SKM-1 treated with dmso at 0.1 percent for 144 hours (cell line): ENCODE measurements at regions not wholly inside any gene's neighbourhood (a gene's known extent, or its start where the extent isn't known, plus 50 kb on each side); places are given as distances from the start of the nearest gene placed in this dataset.
"Not testable (repeated sequence)": the region's sequence is repeated elsewhere in the genome, so short reads cannot be mapped to it uniquely, and the experiment has no call there.

Experiments used
- DNase-seq: peaks from one replicate; lab custom pipeline; 2025; ENCODE audit not compliant: unreplicated experiment; lab: John Stamatoyannopoulos, UW

DNA sequence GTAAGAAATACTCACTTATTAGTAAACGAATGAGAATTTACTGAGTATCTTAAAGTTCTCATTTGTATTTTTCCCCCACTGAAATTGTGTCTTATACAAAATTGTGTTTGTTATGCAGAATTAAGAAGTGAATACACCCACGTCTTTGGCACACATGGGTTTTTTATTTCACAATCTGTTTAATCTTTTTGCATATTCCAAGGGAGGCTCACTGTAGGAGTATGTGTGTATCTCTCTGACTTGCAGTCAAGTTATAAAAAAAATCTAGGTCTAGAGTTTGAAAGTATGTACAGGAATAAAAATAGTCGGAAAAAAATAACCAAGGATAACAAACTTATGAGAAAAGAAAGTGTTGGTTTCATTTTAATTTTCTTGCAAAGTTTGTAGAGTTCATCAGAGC is 255.2 kb downstream of the PDCD6IP start:
- no peak for DNase-seq

DNA sequence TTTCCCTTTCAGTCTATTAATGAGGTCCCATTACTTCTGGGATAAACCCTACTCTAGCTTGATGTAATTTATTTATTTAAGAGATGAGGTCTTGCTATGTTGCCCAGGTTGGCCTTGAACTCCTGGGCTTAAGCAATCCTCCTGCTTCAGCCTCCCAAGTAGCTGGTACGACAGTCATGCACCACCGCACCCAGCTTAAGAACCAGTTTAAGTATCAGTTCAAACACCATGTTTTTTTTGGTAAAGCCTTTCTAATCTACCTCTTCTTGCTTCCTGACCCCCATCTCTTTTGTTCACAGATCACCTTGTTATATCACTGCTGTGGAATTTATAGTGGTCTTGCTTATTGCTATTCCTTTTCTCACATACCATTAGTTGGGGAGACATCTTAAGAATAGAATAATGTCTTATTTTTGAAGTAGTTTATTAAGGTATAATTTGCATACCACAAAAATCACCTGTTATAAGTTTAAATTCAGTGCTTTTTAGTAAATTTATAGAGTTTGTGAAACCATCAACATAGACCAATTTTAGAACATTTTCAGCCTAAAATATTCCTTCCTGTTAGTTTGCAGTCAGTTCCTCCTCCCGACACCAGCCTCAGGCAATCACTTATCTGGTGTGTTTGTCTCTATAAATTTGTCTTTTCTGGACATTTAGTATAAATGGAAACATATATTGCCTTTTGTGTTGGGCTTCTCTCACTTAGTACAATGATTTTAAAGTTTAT is 257.9 kb downstream of the PDCD6IP start:
- no peak for DNase-seq

DNA sequence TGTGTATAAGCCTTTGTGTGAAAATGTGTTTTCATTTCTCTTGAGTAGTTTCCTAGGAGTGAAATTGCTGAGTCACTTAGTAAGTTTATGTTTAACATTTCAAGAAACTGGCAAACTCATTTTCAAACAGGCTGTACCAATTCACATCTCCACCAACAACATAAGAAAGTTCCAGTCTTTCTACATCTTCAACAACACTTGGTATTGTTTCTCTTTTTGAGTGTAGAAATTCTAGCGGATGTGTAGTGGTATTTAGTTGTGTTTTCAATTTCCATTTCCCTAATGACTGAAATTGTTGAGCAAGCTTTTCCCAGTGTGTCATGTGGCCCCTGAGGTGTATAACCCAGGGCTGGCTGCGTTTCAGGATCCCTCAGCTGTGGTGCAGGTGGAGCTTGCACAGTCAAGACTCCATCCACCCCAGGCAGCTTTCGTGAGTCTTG is 258.5 kb downstream of the PDCD6IP start:
- no peak for DNase-seq

DNA sequence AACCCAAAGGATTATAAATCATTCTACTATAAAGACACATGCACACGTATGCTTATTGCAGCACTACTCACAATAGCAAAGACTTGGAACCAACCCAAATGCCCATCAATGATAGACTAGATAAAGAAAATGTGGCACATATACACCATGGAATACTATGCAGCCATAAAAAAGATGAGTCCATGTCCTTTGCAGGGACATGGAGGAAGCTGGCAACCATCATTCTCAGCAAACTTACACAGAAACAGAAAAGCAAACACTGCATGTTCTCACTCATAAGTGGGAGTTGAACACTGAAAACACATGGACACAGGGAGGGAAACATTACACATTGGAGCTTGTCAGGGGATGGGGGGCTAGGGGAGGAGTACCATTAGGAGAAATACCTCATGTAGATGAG is 262.6 kb downstream of the PDCD6IP start:
- DNase-seq: not testable (repeated sequence)

DNA sequence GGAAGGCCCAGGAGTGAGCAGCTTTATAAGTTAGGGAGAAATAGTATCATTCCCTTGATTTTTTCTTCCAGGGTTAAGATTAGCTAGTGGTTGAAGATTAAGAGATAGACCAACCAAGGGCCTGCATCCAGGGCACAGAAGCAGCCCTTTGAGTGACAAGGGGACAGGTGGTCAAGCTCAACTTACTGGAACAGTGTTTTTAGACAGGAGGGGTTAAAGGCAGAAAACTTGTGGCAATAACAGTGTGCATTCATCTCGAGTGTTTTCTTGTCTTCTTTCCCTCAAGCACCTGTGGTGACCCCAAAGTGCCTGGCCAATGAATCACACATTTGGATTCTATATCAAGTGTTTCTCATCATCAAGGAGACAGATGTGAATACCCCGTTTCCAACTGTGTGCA is 267.5 kb downstream of the PDCD6IP start:
- no peak for DNase-seq

DNA sequence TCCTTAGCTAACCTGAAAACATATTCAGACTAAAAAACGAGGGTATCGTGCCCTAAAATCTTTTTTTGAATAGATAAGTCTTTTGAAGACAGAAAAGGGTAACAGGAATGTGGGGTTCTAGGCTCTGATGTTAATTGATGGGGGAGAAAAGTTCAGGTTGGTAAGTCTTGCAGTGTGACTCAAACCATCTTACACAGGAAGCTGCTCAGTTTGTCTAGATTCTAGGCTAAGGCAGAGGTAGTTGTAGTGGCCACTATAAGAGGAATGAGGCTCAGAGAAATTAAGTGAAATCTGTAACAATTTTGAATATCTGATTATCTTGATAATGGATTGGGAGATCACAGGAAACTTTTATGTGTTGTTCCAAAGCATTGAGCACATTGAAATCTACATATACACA is 267.9 kb downstream of the PDCD6IP start:
- DNase-seq: no peak

DNA sequence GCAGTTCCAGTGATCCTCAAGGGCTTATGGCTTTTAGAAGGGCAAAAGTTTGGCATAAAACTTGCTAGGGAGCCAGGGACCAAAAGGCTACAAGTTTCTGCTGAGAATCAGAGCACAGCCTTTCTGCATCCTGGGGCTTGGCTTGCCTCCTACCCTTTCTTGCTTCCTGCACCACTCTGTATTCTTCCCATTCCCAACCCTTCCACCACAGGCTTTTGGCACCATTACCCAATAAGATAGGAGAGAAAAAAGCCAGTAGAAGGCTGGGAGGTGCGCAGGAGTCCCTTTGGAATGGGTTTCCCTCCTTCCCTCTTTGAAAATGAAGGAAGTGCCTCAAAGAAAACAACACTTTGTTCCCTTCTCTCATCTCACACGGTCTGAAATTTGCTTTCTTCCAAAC is 268.6 kb downstream of the PDCD6IP start:
- no peak for DNase-seq

DNA sequence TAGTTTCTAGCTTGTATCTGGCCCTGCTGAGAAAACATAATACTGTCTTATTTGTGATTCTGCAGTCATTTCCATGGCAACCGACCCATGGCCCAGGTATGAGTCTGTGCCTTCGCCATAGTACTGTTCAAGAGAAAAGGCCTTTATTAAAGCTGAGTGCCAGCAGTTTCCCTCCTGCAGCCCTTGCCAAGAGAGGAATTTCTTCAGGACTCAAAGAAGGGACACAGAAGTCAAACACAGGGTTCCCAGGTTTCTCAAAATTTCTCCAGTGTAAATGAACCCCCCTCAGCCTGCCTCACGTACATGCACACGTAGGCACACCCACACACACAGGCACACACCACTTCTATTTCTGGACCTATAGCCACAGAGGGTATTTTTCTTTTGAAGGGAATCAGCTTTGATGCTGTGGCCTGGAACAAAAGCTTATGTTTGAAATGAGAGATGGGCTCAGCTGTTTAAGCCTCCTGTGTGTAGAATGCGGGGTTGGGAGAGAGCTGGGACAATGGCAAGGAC is 269.2 kb downstream of the PDCD6IP start:
- no peak for DNase-seq

DNA sequence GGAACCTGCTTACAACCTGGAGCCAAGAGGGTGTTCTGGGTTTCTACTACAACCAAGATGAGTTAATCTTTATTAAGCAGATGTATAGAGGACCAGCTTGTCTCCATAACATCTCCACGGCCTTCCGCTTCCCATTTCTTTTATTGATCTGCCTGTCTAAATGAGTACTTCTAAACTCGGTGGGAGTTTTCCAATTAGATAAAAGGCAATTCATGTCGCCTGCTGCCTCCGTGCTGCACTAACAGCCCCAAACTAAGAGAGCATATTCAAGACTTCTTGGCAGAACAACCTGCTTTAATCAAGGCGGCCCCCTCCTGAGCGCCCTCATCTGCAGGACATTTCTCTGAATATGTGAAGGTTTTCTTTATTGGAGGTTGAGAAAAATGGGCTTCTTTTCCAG is 270.1 kb downstream of the PDCD6IP start:
- no peak for DNase-seq

DNA sequence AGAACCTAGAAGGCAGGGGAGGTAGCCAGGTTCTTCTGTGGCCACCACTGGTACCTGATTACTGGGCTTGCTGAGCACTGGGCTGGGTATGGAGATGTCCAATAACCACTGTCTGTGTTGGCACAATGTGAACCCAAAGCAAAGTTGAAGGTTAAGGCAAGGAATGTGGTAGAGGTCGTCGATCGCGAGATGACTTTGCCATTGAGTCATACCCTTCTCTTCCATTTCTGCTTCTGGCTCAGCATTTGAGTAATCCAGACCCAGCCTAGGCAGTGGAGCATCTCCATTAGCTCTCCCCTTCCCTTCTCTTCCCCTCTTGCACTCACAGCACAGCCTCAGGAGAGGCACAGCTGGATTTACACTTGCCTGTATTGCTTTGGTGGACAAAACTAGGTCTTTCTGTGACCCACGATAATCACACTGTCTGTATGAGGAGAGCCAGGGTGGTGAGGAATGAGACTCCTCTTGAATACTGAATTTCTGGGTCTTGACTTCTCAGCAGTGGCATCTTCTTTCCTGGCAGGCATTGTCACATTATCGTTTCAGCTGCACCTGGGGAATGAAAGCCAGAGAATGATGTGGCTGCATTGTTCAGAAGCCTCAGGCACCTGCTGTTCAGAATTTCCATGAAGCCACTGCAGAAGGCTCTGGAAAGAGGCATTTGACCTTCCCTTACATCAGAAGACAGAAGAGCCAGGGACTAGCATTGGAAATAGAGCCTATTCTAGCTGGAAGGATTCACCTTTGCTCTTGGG is 272.6 kb downstream of the PDCD6IP start:
- no peak for DNase-seq

DNA sequence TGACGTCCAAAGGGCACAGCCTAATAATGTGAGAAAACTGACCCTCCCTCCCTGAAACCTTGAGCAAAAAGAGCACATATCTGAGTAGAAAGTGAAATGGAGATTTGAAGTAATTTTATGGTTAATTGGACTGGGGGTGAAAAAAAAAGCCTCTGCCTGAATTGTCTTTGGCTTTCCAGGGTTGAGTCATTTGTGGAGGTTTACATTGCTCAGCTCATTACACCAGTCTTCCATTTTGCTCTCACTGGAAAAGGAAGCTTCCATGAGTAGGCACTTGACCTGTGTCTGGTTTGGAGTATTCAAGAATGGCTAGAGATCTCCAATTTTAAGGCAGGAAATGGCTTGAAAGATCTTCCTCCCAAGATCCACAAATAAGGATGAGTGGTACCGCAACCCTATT is 273.9 kb downstream of the PDCD6IP start:
- no peak for DNase-seq

DNA sequence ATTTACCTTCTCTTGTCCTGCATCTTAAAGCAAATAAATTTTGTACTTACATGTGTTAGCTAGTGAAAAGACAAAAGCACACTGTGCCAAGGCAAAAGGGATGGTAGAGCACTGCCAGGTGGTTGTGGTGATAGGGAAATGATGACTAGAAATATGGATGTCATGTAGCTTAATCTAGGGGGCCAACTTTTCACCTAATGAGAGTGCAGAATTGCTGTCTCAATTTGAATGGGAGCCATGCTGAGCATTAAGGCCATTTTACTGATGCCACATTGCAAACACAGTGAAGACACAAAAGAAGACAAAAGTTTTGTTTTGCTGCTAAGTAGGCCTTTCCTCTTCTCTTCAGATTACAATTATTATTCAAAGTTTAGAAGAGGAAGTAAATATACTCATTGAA is 274.7 kb downstream of the PDCD6IP start:
- no peak for DNase-seq

DNA sequence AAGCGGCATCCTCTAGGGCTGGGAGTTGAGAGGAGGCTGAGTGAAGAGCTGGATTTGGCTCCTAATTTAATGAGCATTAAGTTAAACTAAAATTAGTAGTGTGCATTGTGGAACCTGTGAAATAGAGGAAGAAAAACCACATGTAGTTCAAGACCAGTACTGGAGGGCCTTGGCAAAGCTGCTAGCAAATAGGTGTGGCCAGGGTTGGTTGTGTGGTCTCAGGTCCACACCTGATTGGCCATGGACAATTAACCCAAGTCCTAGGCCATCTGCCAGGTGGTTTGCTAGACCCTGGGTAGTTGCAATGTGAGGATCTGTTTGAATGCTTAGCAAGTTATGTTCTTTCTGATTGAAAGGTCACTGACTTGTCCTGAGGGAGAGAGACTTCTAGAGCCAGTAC is 275.5 kb downstream of the PDCD6IP start:
- no peak for DNase-seq

DNA sequence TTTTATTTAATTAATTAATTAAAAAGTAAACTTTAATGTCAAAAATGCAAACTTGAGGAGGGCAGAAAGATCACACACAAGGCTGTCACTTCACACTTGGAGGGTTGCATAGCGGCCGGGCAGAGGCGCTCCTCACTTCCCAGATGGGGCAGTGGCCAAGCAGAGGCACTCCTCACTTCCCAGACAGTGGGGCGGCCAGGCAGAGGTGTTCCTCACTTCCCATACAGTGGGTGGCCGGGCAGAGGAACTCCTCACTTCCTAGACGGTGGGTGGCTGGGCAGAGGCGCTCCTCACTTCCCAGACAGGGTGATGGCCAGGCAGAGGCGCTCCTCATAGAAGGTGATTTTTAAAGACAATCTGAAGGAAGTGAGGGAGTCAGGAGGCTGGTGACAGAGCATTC is 277.5 kb downstream of the PDCD6IP start:
- no peak for DNase-seq

DNA sequence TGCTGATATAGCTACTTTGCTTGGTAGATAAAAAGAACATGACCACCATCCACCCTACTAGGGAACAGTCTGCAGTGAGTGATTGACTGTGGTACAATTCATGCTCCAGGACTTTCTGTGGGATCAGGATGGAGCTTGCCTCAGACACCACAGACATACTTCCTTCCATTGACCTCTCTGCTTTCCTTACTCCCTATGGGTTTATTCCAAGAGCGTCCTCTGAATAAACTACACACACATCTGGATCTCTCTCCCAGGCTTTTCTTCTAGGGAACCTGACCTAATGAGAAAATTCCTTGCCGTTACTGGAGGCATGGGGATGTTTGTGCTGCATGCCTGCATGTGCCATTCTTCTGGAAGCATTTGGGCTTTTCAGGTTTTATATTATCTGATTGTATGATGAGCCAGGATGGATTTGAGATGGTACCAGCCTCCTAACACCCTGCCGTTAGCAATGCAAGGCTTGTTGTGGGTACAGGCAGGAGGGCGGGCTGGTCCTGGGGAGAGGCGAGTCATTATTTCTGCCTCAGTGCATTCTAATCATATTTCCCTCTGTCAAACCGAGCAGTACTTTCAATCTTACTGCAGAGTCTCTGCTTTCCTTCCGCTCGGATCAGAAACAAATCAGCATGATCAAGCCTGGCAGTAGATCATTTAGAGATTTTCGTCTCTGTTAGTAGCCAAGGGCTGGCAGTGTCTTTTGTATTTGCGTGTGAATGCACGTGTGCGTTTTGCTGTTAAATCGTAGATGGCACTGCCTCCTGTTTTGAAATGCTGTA is 279.2 kb downstream of the PDCD6IP start:
- no peak for DNase-seq

DNA sequence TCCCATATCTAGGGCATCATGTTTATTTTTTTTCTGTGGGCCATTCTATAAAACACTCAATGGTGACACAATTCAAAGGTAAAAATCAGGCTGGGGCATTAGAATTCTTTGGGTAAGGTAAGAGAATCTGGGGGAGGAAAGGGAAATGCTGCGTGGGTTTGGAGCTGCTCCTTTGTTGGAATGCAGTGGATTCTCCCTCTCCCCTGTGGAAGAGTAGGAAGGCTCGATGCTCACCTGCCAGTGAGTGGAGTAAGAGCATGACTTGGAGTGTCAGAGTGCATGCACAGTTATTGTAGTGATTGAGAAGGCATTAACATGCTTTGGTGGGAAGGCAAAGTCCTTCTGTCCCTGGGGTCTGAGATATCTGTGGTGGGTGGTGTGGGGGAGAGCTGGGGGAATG is 280.0 kb downstream of the PDCD6IP start:
- DNase-seq: no peak

DNA sequence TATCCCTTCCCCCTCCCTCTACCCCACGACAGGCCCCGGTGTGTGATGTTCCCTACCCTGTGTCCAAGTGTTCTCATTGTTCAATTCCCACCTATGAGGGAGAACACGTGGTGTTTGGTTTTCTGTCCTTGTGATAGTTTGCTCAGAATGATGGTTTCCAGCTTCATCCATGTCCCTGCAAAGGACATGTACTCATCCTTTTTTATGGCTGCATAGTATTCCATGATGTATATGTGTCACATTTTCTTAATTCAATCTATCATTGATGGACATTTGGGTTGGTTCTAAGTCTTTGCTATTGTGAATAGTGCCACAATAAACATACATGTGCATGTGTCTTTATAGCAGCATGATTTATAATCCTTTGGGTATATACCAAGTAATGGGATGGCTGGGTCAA is 281.4 kb downstream of the PDCD6IP start:
- not testable (repeated sequence) for DNase-seq

DNA sequence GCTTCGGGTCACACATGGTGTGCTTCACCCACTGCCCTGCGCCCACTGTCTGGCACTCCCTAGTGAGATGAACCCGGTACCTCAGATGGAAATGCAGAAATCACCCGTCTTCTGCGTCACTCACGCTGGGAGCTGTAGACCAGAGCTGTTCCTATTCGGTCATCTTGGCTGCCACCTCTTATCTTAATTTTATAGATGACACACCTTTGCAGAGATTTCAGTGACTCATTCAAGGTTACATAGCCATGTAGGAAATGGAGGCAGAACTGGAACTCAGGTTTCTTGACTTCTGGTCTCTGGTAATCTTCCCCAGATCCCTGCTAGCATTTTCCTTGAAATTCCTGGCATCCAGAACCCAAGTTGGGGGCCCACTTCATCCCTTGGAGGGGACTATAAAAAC is 291.9 kb downstream of the PDCD6IP start:
- not testable (repeated sequence) for DNase-seq

DNA sequence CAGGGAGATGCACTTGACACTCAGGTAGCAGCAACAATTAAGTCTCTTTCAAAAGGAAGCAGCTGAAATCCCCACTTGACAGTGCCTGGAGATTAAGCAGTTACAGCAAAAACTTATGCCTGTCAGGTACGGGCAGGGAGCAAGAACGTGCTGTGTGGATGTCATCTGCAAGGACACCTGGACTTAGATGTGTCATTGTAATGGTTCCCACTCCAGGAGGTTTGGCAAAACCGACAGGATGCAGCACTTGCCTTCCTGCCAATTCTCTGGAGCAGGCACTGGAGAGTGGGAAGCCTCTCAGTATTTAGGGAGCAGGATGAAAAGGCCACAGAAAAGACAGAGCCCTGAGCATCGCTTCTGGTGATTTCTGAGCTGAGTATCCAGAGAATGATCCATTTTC is 292.4 kb downstream of the PDCD6IP start:
- DNase-seq: no peak

DNA sequence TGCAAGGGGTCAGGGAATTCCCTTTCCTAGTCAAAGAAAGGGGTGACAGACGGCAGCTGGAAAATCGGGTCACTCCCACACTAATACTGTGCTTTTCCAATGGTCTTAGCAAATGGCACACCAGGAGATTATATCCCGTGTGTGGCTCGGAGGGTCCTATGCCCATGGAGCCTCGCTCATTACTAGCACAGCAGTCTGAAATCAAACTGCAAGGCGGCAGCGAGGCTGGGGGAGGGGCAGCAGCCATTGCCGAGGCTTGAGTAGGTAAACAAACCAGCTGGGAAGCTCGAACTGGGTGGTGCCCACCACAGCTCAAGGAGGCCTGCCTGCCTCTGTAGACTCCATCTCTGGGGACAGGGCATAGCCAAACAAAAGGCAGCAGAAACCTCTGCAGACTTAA is 295.9 kb downstream of the PDCD6IP start:
- not testable (repeated sequence) for DNase-seq

DNA sequence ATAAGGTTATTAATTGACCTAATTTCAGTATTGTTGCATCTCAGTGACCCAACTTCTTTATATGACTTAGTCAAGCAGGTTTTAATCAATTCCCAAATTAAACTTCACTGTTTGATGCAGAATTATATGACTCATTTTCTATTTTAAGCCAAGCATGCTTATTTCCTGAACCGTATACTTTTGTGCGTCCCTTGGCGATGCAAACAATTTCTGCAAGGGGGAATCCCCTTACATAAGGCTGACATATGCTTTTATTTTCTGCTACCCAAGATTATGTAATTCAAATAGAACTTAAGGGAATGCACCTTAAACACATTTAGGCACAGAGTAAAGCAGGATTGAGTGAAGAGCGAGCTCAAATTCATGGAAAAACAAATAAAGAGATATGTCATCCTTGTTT is 303.9 kb downstream of the PDCD6IP start:
- DNase-seq: no peak

DNA sequence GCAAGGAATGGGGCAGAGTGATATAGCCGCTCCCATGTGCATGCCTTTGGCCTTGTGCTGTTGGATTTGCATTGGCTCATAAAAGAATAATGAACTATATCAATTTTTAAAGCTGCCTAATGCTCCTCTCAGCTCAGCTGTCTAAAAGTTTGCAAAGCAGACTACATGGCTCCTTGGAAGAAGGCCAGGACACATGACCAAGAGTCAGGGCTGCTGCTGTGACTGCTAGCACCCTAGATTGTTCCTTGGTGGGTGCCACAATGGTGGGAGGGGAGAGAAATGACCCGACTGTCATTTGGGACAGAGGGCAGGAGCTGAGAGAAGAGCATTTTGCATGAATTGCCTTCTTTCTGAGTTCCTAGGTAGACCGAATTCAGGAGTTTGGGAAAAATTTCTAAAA is 307.9 kb downstream of the PDCD6IP start:
- DNase-seq: no peak
